ENCODE measurements at regions not wholly inside any gene's neighbourhood (a gene's known extent, or its start where the extent isn't known, plus 50 kb on each side); places are given as distances from the start of the nearest gene placed in this dataset.

DNA sequence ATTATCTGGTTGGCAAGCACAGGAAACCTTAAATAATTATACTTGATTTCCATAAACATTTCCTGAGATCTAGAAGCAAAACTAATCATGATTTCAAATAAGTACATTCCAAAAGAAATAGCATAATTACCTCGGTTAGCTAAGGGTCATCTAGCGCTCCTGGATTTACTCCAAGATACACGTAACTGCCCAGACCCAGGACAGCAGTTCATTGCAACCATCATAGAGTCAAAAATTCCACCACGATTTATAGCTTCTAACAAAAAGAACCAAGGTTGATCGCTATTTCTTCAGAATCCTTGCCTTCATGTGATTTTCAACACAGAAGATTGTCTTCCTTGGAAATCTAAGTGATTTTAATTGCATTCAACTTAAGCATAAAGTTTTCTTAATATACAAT lies 1235.5 kb upstream of the TENM3 start:
- H3K4me2 ChIP-seq (ENCODE audit: insufficient read depth, low read length, poor library complexity, severe bottlenecking) = no peak overlapping the region
- no peak overlapping the region for H2AK5ac ChIP-seq (ENCODE audit: low read depth, low read length)
- DNase-seq (ENCODE audit: low spot score) = no peak
- no peaks in the 10 kb centered on the region for H3K79me1 ChIP-seq (ENCODE audit: low read depth, low read length)
- no peak overlapping the region for H3K23ac ChIP-seq (ENCODE audit: low read depth, low read length, poor library complexity)
- no peak overlapping the region for H3K18ac ChIP-seq (ENCODE audit: low read length)
- H2AFZ ChIP-seq (ENCODE audit: low read length) = no peak overlapping the region
- H3K9me3 ChIP-seq (replicated peaks in 1 of 2; ENCODE audit: control insufficient read depth in 2 of 2, insufficient read depth in 1 of 2, low read depth in 1 of 2, low read length in 2 of 2) = peaks cover 0 to 2% of the 10 kb centered on the region in 2 donors
- H3K4ac ChIP-seq (ENCODE audit: low read length) = no peak overlapping the region
- peaks cover 2 to 10% of the 10 kb centered on the region in 2 donors for H3K4me1 ChIP-seq (ENCODE audit: control insufficient read depth in 2 of 2, insufficient read depth in 1 of 2, low read depth in 1 of 2, low read length in 2 of 2)
- no peaks in the 10 kb centered on the region for H3K27me3 ChIP-seq (ENCODE audit: control insufficient read depth in 3 of 3, insufficient read depth in 3 of 3, low read depth in 1 of 3, low read length in 3 of 3)
- H3K36me3 ChIP-seq (replicated peaks in 1 of 2; ENCODE audit: control insufficient read depth in 2 of 2, insufficient read depth in 2 of 2, low read length in 2 of 2) = no peaks in the 10 kb centered on the region
- H2BK120ac ChIP-seq (ENCODE audit: low read depth, low read length) = no peak overlapping the region
- H2BK15ac ChIP-seq (ENCODE audit: low read length) = no peak overlapping the region
- H4K91ac ChIP-seq (ENCODE audit: low read depth, low read length, poor library complexity) = no peak overlapping the region
- no peak overlapping the region for H3K27ac ChIP-seq (replicated peaks; ENCODE audit: low read length)
- WGBS, 2 donors (ENCODE audit: extremely low coverage in 2 of 2, insufficient read length in 2 of 2, insufficient replicate concordance in 1 of 2) = no CpG with 5 or more reads among the region's 5 CpGs
- no peak overlapping the region for H3K9ac ChIP-seq (ENCODE audit: low read depth, low read length, poor library complexity)
- no peak overlapping the region for H4K8ac ChIP-seq (ENCODE audit: low read depth, low read length)
- H3K4me3 ChIP-seq (ENCODE audit: low read length in 2 of 2) = no peak overlapping the region
- no peak overlapping the region for H2BK5ac ChIP-seq (ENCODE audit: low read length)
- H3K14ac ChIP-seq (ENCODE audit: low read length) = no peak overlapping the region
- no peak overlapping the region for H2BK12ac ChIP-seq (ENCODE audit: low read length)

DNA sequence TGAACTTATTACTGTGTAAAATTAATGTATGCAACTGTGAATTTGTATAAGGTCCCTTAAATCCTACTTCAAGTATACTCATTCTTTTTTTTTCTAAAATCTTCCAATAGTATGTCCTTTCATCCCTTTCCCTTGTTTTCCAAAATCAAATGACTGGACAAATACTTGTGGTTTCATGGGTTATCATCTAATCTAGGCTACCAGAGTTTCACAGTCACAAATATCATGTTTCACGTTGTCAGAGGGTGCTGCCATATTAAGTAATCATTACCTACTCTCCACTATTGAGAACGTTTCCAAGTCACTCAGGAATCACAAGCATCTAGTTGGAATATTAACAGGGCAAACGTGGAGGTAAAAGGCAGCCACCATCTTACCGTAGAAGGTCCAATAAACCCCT lies 1235.0 kb upstream of the TENM3 start:
- WGBS, 2 donors (ENCODE audit: extremely low coverage in 2 of 2, insufficient read length in 2 of 2, insufficient replicate concordance in 1 of 2) = no CpG with 5 or more reads among the region's 4 CpGs
- Histone ChIP-seq H3K27ac (replicated peaks; ENCODE audit: low read length) (no peak overlapping the region), H2BK5ac (ENCODE audit: low read length) (no peak overlapping the region), H3K4me3 (ENCODE audit: low read length in 2 of 2) (no peak overlapping the region), H3K27me3 (ENCODE audit: control insufficient read depth in 3 of 3, insufficient read depth in 3 of 3, low read depth in 1 of 3, low read length in 3 of 3) (no peaks in the 10 kb centered on the region), H2BK15ac (ENCODE audit: low read length) (no peak overlapping the region), H2AK5ac (ENCODE audit: low read depth, low read length) (no peak overlapping the region), H2BK120ac (ENCODE audit: low read depth, low read length) (no peak overlapping the region), H2AFZ (ENCODE audit: low read length) (no peak overlapping the region), H4K91ac (ENCODE audit: low read depth, low read length, poor library complexity) (no peak overlapping the region), H3K14ac (ENCODE audit: low read length) (no peak overlapping the region), H2BK12ac (ENCODE audit: low read length) (no peak overlapping the region), H3K9me3 (replicated peaks in 1 of 2; ENCODE audit: control insufficient read depth in 2 of 2, insufficient read depth in 1 of 2, low read depth in 1 of 2, low read length in 2 of 2) (peaks cover 0 to 2% of the 10 kb centered on the region in 2 donors), H3K36me3 (replicated peaks in 1 of 2; ENCODE audit: control insufficient read depth in 2 of 2, insufficient read depth in 2 of 2, low read length in 2 of 2) (no peaks in the 10 kb centered on the region), H3K9ac (ENCODE audit: low read depth, low read length, poor library complexity) (no peak overlapping the region), H3K4me1 (ENCODE audit: control insufficient read depth in 2 of 2, insufficient read depth in 1 of 2, low read depth in 1 of 2, low read length in 2 of 2) (peaks cover 2 to 10% of the 10 kb centered on the region in 2 donors), H3K79me1 (ENCODE audit: low read depth, low read length) (no peaks in the 10 kb centered on the region), H3K4ac (ENCODE audit: low read length) (no peak overlapping the region), H3K23ac (ENCODE audit: low read depth, low read length, poor library complexity) (no peak overlapping the region), H3K18ac (ENCODE audit: low read length) (no peak overlapping the region), H4K8ac (ENCODE audit: low read depth, low read length) (no peak overlapping the region), H3K4me2 (ENCODE audit: insufficient read depth, low read length, poor library complexity, severe bottlenecking) (no peak overlapping the region)
- no peak for DNase-seq (ENCODE audit: low spot score)

DNA sequence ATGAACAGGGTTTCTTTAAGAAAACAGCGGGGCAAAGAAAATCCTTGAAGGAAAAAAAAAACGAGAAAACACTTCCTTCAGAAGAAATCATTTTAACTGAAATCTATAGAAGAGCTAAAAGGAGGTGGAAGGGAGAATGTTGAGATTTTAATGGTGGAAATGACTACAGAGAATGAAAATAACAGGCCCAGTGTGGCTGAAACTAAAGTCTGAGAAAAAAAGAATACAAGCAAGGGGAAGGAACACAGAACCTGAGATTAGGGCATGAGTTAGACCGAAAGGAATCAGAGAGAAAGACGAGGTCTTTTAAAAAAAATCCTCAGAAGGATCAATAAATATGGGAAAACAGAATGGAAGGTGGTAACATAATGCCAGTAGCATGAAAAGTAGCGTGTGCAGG lies 1230.0 kb upstream of the TENM3 start:
- no CpG with 5 or more reads among the region's 5 CpGs for WGBS, 2 donors (ENCODE audit: extremely low coverage in 2 of 2, insufficient read length in 2 of 2, insufficient replicate concordance in 1 of 2)
- no peak overlapping the region for H2BK15ac ChIP-seq (ENCODE audit: low read length)
- no peak overlapping the region for H2AFZ ChIP-seq (ENCODE audit: low read length)
- no peak overlapping the region for H4K8ac ChIP-seq (ENCODE audit: low read depth, low read length)
- no peak overlapping the region for H3K18ac ChIP-seq (ENCODE audit: low read length)
- H3K23ac ChIP-seq (ENCODE audit: low read depth, low read length, poor library complexity) = no peak overlapping the region
- H3K79me1 ChIP-seq (ENCODE audit: low read depth, low read length) = no peaks in the 10 kb centered on the region
- H4K91ac ChIP-seq (ENCODE audit: low read depth, low read length, poor library complexity) = no peak overlapping the region
- no peak overlapping the region for H3K4me3 ChIP-seq (ENCODE audit: low read length in 2 of 2)
- no peaks in the 10 kb centered on the region for H3K27me3 ChIP-seq (ENCODE audit: control insufficient read depth in 3 of 3, insufficient read depth in 3 of 3, low read depth in 1 of 3, low read length in 3 of 3)
- H2BK12ac ChIP-seq (ENCODE audit: low read length) = no peak overlapping the region
- no peak overlapping the region for H2BK5ac ChIP-seq (ENCODE audit: low read length)
- no peak overlapping the region for H3K9ac ChIP-seq (ENCODE audit: low read depth, low read length, poor library complexity)
- no peak overlapping the region for H3K27ac ChIP-seq (replicated peaks; ENCODE audit: low read length)
- H3K36me3 ChIP-seq (replicated peaks in 1 of 2; ENCODE audit: control insufficient read depth in 2 of 2, insufficient read depth in 2 of 2, low read length in 2 of 2) = no peaks in the 10 kb centered on the region
- H2BK120ac ChIP-seq (ENCODE audit: low read depth, low read length) = no peak overlapping the region
- no peak overlapping the region for H2AK5ac ChIP-seq (ENCODE audit: low read depth, low read length)
- no peaks in the 10 kb centered on the region for H3K4me1 ChIP-seq (ENCODE audit: control insufficient read depth in 2 of 2, insufficient read depth in 1 of 2, low read depth in 1 of 2, low read length in 2 of 2)
- no peak overlapping the region for H3K4me2 ChIP-seq (ENCODE audit: insufficient read depth, low read length, poor library complexity, severe bottlenecking)
- DNase-seq (ENCODE audit: low spot score) = no peak
- H3K14ac ChIP-seq (ENCODE audit: low read length) = no peak overlapping the region
- peaks cover 2 to 7% of the 10 kb centered on the region in 2 donors for H3K9me3 ChIP-seq (replicated peaks in 1 of 2; ENCODE audit: control insufficient read depth in 2 of 2, insufficient read depth in 1 of 2, low read depth in 1 of 2, low read length in 2 of 2)
- H3K4ac ChIP-seq (ENCODE audit: low read length) = no peak overlapping the region

DNA sequence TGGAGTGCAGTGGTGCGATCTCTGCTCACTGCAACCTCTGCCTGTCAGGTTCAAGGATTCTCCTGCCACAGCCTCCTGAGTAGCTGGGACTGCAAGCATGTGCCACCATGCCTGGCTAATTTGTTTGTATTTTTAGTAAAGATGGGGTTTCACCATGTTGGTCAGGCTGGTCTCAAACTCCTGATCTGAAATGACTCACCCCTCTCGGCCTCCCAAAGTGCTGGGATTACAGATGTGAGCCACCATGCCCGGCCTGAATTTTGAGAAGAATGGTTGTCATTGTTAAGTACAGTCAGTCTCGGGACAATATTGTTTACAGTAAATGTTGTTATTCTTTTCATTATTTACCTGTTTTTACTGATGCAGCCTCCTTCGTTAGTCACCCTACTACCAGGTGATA lies 1226.2 kb upstream of the TENM3 start:
- Histone ChIP-seq H3K4me2 (ENCODE audit: insufficient read depth, low read length, poor library complexity, severe bottlenecking) (no peak overlapping the region), H2BK5ac (ENCODE audit: low read length) (no peak overlapping the region), H4K91ac (ENCODE audit: low read depth, low read length, poor library complexity) (no peak overlapping the region), H2AK5ac (ENCODE audit: low read depth, low read length) (no peak overlapping the region), H2BK15ac (ENCODE audit: low read length) (no peak overlapping the region), H3K9ac (ENCODE audit: low read depth, low read length, poor library complexity) (no peak overlapping the region), H2BK12ac (ENCODE audit: low read length) (no peak overlapping the region), H3K4me3 (ENCODE audit: low read length in 2 of 2) (no peak overlapping the region), H3K23ac (ENCODE audit: low read depth, low read length, poor library complexity) (no peak overlapping the region), H2AFZ (ENCODE audit: low read length) (no peak overlapping the region), H4K8ac (ENCODE audit: low read depth, low read length) (no peak overlapping the region), H3K27ac (replicated peaks; ENCODE audit: low read length) (no peak overlapping the region), H3K4ac (ENCODE audit: low read length) (no peak overlapping the region), H3K9me3 (replicated peaks in 1 of 2; ENCODE audit: control insufficient read depth in 2 of 2, insufficient read depth in 1 of 2, low read depth in 1 of 2, low read length in 2 of 2) (peaks cover 0 to 7% of the 10 kb centered on the region in 2 donors), H3K36me3 (replicated peaks in 1 of 2; ENCODE audit: control insufficient read depth in 2 of 2, insufficient read depth in 2 of 2, low read length in 2 of 2) (no peaks in the 10 kb centered on the region), H3K79me1 (ENCODE audit: low read depth, low read length) (no peaks in the 10 kb centered on the region), H3K27me3 (ENCODE audit: control insufficient read depth in 3 of 3, insufficient read depth in 3 of 3, low read depth in 1 of 3, low read length in 3 of 3) (no peaks in the 10 kb centered on the region), H2BK120ac (ENCODE audit: low read depth, low read length) (no peak overlapping the region), H3K14ac (ENCODE audit: low read length) (no peak overlapping the region), H3K4me1 (ENCODE audit: control insufficient read depth in 2 of 2, insufficient read depth in 1 of 2, low read depth in 1 of 2, low read length in 2 of 2) (no peaks in the 10 kb centered on the region), H3K18ac (ENCODE audit: low read length) (no peak overlapping the region)
- no CpG with 5 or more reads among the region's 5 CpGs for WGBS, 2 donors (ENCODE audit: extremely low coverage in 2 of 2, insufficient read length in 2 of 2, insufficient replicate concordance in 1 of 2)
- no peak for DNase-seq (ENCODE audit: low spot score)

Measured in neuronal stem cell (in vitro differentiated cells).